ENCODE measurements at regions not wholly inside any gene's neighbourhood (a gene's known extent, or its start where the extent isn't known, plus 50 kb on each side); places are given as distances from the start of the nearest gene placed in this dataset.

- Mint-ChIP-seq H3K36me3 (ENCODE audit: low read depth) (no peaks in the 10 kb centered on the region), H3K4me1 (no peaks in the 10 kb centered on the region), H3K4me3 (no peak overlapping the region), H3K9me3 (peaks cover 31% of the 10 kb centered on the region), H3K27me3 (ENCODE audit: low read depth, poor library complexity) (peaks cover 13% of the 10 kb centered on the region), H3K27ac (no peak overlapping the region)
- DNase-seq = no peak
- TF ChIP-seq, protein P1, sequence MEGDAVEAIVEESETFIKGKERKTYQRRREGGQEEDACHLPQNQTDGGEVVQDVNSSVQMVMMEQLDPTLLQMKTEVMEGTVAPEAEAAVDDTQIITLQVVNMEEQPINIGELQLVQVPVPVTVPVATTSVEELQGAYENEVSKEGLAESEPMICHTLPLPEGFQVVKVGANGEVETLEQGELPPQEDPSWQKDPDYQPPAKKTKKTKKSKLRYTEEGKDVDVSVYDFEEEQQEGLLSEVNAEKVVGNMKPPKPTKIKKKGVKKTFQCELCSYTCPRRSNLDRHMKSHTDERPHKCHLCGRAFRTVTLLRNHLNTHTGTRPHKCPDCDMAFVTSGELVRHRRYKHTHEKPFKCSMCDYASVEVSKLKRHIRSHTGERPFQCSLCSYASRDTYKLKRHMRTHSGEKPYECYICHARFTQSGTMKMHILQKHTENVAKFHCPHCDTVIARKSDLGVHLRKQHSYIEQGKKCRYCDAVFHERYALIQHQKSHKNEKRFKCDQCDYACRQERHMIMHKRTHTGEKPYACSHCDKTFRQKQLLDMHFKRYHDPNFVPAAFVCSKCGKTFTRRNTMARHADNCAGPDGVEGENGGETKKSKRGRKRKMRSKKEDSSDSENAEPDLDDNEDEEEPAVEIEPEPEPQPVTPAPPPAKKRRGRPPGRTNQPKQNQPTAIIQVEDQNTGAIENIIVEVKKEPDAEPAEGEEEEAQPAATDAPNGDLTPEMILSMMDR (IDR thresholded peaks at IDR 0.05) = no peak
These were observed 119.6 kb upstream of the SV2C start for GRCh38 chr5:75963554-75963953.

- Mint-ChIP-seq H3K27me3 (ENCODE audit: low read depth, poor library complexity) (peaks cover 16% of the 10 kb centered on the region), H3K4me1 (no peaks in the 10 kb centered on the region), H3K27ac (no peak overlapping the region), H3K36me3 (ENCODE audit: low read depth) (no peaks in the 10 kb centered on the region), H3K9me3 (peaks cover 21% of the 10 kb centered on the region), H3K4me3 (no peak overlapping the region)
- no peak for DNase-seq
- TF ChIP-seq, protein P1 (IDR thresholded peaks at IDR 0.05) = no peak
These were observed 121.4 kb upstream of the SV2C start for GRCh38 chr5:75961818-75962217.

DNA sequence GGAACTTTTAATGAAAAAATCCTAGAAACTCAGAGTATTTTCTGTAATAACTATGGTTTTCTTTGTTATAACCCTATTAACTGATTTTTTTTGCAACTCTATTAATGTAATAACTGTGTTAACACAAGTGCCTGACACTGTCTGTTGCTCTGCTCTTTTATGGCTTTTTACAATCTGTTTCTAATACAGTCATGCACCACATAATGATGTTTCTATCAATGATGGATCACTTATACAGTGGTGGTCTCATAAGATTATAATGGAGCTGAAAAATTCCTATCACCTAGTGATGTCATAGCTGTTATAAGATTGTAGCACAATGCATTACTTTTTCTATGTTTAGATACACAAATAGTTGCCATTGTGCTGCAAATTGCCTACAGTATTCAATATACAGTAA is 123.1 kb upstream of the SV2C start:
- peaks cover 10% of the 10 kb centered on the region for H3K9me3 Mint-ChIP-seq
- H3K27ac Mint-ChIP-seq = no peak overlapping the region

DNA sequence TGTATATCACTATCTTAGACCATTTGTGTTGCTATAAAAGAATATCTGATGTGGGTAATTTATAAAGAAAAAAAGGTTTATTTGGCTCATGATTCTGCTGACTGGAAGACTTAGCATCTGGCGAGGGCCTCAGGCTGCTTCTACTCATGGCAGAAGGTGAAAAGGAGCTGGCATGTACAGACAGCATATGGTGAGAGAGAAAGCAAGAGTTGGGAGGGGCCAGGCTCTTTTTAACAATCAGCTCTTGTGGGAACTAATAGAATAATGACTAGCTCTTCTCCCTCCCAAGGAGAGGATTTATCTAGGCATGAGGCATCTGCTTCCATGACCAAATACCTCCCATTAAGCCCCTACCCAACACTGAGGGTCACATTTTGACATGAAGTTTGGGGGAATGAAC is 130.2 kb upstream of the SV2C start:
- Mint-ChIP-seq H3K9me3 (peaks cover 14% of the 10 kb centered on the region), H3K4me1 (no peaks in the 10 kb centered on the region), H3K27ac (no peak overlapping the region), H3K36me3 (ENCODE audit: low read depth) (no peaks in the 10 kb centered on the region), H3K27me3 (ENCODE audit: low read depth, poor library complexity) (peaks cover 14% of the 10 kb centered on the region), H3K4me3 (no peak overlapping the region)
- no peak for DNase-seq
- TF ChIP-seq, protein P1 (IDR thresholded peaks at IDR 0.05) = no peak

More for the DNA sequence above, 123.1 kb upstream of the SV2C start:
- Mint-ChIP-seq H3K4me3 (no peak overlapping the region), H3K27me3 (ENCODE audit: low read depth, poor library complexity) (peaks cover 16% of the 10 kb centered on the region), H3K36me3 (ENCODE audit: low read depth) (no peaks in the 10 kb centered on the region), H3K4me1 (no peaks in the 10 kb centered on the region)
- no peak for DNase-seq
- TF ChIP-seq, protein P1 (IDR thresholded peaks at IDR 0.05) = no peak

DNA sequence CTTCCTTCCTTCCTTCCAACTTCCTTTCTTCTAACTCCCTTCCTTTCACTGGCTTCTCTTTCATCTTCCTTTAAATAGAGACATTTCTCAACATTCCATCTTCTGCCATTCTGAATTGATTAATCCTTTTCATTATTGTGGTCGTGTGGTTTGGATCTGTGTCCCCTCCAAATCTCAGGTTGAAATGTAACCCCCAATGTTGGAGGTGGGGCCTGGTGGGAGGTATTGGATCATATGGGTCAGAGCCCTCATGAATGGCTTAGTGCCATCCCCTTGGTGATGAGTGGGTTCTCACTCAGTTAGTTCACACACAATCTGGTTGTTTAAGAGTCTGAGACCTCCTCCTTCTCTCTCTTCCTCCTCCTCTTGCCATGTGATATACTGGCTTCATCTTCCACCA is 130.9 kb upstream of the SV2C start:
- peaks cover 16% of the 10 kb centered on the region for H3K27me3 Mint-ChIP-seq (ENCODE audit: low read depth, poor library complexity)
- no peaks in the 10 kb centered on the region for H3K36me3 Mint-ChIP-seq (ENCODE audit: low read depth)
- TF ChIP-seq, protein P1 (IDR thresholded peaks at IDR 0.05) = no peak
- no peak overlapping the region for H3K4me3 Mint-ChIP-seq
- H3K4me1 Mint-ChIP-seq = no peaks in the 10 kb centered on the region
- H3K27ac Mint-ChIP-seq = no peak overlapping the region
- no peak for DNase-seq
- peaks cover 14% of the 10 kb centered on the region for H3K9me3 Mint-ChIP-seq

DNA sequence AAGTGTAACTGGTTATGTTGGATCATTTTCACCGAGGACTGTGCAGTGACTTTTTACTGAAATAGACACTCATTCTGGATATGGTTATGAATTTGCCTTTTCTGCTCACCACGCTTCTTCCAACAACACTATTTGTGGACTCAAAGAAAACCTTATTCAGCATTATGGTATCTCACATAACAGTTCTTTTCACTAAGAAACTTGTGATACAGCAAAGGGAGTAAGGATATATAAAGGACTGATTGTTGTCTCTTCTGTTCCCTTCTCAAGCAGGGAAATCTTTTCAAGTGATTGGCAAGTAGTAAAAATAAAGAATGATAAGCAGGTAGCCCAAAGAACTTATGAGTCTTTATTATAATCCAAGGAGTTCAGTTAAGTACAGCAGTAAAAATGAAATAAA is 131.5 kb upstream of the SV2C start:
- no peaks in the 10 kb centered on the region for H3K4me1 Mint-ChIP-seq
- H3K27ac Mint-ChIP-seq = no peak overlapping the region
- TF ChIP-seq, protein P1 (IDR thresholded peaks at IDR 0.05) = no peak
- H3K4me3 Mint-ChIP-seq = no peak overlapping the region
- DNase-seq = no peak
- H3K9me3 Mint-ChIP-seq = peaks cover 11% of the 10 kb centered on the region
- peaks cover 21% of the 10 kb centered on the region for H3K27me3 Mint-ChIP-seq (ENCODE audit: low read depth, poor library complexity)
- no peaks in the 10 kb centered on the region for H3K36me3 Mint-ChIP-seq (ENCODE audit: low read depth)

Measured in nephron progenitor cell (in vitro differentiated cells).